Nephron progenitor cell (in vitro differentiated cells): ENCODE measurements at regions not wholly inside any gene's neighbourhood (a gene's known extent, or its start where the extent isn't known, plus 50 kb on each side); places are given as distances from the start of the nearest gene placed in this dataset.
A peak's percentile ranks its signal among the peaks of the same experiment; 100 is the strongest.

Experiments
- DNase-seq: peaks from one replicate; pipeline ENCODE4 v3.0.0; 2021
- H3K27ac Mint-ChIP-seq: 2 replicates; pipeline ENCODE4 v1.8.0; 2021; ENCODE audit warnings: mild to moderate bottlenecking, moderate library complexity, mixed read lengths
- H3K27me3 Mint-ChIP-seq: 2 replicates; pipeline ENCODE4 v1.8.0; 2021; ENCODE audit warnings: mild to moderate bottlenecking, low read depth, mixed read lengths; ENCODE audit not compliant: poor library complexity
- H3K36me3 Mint-ChIP-seq: 2 replicates; pipeline ENCODE4 v1.8.0; 2021; ENCODE audit warnings: low read depth, mixed read lengths
- H3K4me1 Mint-ChIP-seq: 2 replicates; pipeline ENCODE4 v1.8.0; 2021; ENCODE audit warnings: mixed read lengths
- H3K4me3 Mint-ChIP-seq: 2 replicates; pipeline ENCODE4 v1.8.0; 2021; ENCODE audit warnings: mild to moderate bottlenecking, moderate library complexity, mixed read lengths
- H3K9me3 Mint-ChIP-seq: 2 replicates; pipeline ENCODE4 v1.8.0; 2021; ENCODE audit warnings: mild to moderate bottlenecking, moderate library complexity, mixed read lengths
- TF ChIP-seq, protein P1 (sequence below): fragments of 200-600 bp; sonication (generic); IDR thresholded peaks from 2 replicates; pipeline ENCODE4 v1.5.0; 2021; ENCODE audit warnings: antibody characterized with exemption

DNA sequence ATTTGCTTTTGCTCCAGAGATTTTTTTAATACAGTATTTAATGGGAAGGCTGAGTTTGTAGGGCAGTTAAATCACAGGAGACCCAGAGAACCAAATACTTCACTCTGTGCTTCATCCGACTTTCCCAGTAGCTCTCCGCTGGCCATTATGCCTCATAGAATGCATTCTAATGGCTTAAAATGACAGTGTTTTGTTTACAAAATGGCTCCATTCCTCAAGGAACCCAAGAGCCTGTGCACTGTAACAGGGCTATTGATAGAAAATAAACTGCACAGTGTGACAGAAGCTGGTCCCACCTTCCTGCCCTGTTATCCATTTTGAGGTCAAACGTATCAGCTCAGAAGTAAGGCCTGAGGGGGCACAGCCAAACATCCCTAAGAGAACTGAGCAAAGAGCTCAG lies 136.5 kb downstream of the RAP2A start:
- no peaks in the 10 kb centered on the region for H3K36me3 Mint-ChIP-seq
- H3K4me3 Mint-ChIP-seq, result no peak overlapping the region
- no peaks in the 10 kb centered on the region for H3K9me3 Mint-ChIP-seq
- DNase-seq, result no peak
- H3K27me3 Mint-ChIP-seq, result no peaks in the 10 kb centered on the region
- TF ChIP-seq, protein P1, sequence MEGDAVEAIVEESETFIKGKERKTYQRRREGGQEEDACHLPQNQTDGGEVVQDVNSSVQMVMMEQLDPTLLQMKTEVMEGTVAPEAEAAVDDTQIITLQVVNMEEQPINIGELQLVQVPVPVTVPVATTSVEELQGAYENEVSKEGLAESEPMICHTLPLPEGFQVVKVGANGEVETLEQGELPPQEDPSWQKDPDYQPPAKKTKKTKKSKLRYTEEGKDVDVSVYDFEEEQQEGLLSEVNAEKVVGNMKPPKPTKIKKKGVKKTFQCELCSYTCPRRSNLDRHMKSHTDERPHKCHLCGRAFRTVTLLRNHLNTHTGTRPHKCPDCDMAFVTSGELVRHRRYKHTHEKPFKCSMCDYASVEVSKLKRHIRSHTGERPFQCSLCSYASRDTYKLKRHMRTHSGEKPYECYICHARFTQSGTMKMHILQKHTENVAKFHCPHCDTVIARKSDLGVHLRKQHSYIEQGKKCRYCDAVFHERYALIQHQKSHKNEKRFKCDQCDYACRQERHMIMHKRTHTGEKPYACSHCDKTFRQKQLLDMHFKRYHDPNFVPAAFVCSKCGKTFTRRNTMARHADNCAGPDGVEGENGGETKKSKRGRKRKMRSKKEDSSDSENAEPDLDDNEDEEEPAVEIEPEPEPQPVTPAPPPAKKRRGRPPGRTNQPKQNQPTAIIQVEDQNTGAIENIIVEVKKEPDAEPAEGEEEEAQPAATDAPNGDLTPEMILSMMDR, result no peak
- peaks cover 34% of the 10 kb centered on the region for H3K4me1 Mint-ChIP-seq
- H3K27ac Mint-ChIP-seq, result peak overlapping the region; percentile 0

DNA sequence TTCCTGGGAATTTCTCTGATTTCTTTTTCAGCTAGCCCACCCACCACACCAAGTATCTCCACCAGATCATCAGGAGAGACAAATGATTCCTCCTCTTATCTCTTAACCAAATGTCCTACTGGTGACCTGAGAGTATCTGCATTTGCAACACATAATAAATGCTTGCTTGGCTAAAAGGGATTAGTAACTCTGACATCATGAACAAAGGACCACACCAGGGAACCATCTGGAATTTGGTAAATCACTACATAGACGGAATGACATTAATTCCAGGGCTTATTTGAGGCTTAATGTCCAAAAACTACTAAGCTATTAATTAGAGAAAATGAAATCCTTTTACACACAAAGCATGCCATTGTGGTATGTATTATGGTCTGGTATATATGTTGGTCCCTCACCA lies 139.0 kb downstream of the RAP2A start:
- no peak for DNase-seq

DNA sequence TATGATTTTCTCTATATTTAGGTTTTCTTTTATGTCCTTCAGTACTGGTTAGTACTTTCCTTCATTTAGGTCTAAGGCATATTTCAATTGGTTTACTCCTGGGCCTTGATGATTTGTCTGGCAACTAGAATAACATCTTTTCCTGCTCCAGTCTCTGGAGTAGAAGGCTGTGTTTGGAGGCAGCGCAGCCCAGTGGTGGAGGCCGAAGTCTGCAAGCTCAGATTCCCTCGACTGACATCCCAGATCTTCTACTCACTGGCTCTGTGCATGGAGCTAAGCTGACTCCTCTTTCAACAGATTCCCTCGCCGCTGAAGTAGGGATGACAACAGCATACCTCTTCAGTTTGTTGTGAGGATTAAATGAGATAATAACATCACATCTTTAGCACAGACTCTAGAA lies 141.0 kb downstream of the RAP2A start:
- peaks cover 20% of the 10 kb centered on the region for H3K4me1 Mint-ChIP-seq
- no peaks in the 10 kb centered on the region for H3K27me3 Mint-ChIP-seq
- H3K9me3 Mint-ChIP-seq, result peaks cover 6% of the 10 kb centered on the region
- H3K4me3 Mint-ChIP-seq, result no peak overlapping the region
- no peaks in the 10 kb centered on the region for H3K36me3 Mint-ChIP-seq
- TF ChIP-seq, protein P1, result peak; percentile 30
- no peak for DNase-seq
- H3K27ac Mint-ChIP-seq, result no peak overlapping the region

More for the DNA sequence above, 139.0 kb downstream of the RAP2A start:
- Mint-ChIP-seq H3K9me3 (peaks cover 6% of the 10 kb centered on the region), H3K27me3 (no peaks in the 10 kb centered on the region), H3K27ac (peak overlapping the region; percentile 27), H3K36me3 (no peaks in the 10 kb centered on the region), H3K4me3 (no peak overlapping the region), H3K4me1 (peaks cover 25% of the 10 kb centered on the region)
- TF ChIP-seq, protein P1, result no peak

DNA sequence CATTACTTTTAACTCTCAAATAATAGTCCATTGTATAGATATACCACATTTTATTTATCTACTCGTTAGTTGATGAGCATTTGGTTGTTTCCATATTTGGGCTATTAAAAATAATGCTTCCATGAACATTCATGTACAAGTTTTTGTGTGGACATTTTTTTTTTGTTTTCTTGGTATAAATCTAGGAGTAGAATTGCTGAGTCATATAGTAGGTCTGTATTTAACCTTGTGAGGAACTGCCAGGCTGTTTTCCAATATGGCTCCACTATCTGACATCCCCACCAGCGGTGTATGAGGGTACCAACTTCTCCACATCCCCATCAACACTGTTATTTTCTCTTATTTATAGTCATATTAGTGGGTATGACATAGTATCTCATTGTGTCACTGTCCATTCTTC lies 143.1 kb downstream of the RAP2A start:
- TF ChIP-seq, protein P1, result no peak
- DNase-seq, result no peak
- H3K9me3 Mint-ChIP-seq, result peaks cover 6% of the 10 kb centered on the region
- H3K36me3 Mint-ChIP-seq, result no peaks in the 10 kb centered on the region
- H3K4me3 Mint-ChIP-seq, result no peak overlapping the region
- H3K27ac Mint-ChIP-seq, result no peak overlapping the region
- H3K27me3 Mint-ChIP-seq, result no peaks in the 10 kb centered on the region
- H3K4me1 Mint-ChIP-seq, result peaks cover 7% of the 10 kb centered on the region

DNA sequence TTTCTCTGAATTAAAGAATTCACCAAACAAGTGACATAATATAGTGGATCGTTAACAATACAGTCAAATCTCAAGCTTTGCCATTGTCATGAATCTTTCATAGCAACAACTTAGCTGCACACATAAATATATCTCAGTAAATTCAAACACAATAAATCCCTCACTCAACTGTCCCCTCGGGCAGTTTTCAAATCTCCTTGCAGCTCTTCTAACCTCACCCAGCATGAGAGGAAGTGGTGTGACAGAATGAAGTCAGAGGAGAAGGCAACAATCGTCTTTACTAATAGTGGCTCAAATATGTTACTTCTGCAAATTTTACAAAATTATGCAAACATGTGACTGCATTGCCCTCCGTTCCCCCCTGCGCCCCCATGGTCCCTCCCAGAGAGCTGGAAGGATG lies 148.2 kb downstream of the RAP2A start:
- peaks cover 7% of the 10 kb centered on the region for H3K4me1 Mint-ChIP-seq
- no peak overlapping the region for H3K4me3 Mint-ChIP-seq
- TF ChIP-seq, protein P1, result no peak
- DNase-seq, result no peak
- H3K36me3 Mint-ChIP-seq, result no peaks in the 10 kb centered on the region
- no peak overlapping the region for H3K27ac Mint-ChIP-seq
- H3K27me3 Mint-ChIP-seq, result no peaks in the 10 kb centered on the region
- peaks cover 6% of the 10 kb centered on the region for H3K9me3 Mint-ChIP-seq

DNA sequence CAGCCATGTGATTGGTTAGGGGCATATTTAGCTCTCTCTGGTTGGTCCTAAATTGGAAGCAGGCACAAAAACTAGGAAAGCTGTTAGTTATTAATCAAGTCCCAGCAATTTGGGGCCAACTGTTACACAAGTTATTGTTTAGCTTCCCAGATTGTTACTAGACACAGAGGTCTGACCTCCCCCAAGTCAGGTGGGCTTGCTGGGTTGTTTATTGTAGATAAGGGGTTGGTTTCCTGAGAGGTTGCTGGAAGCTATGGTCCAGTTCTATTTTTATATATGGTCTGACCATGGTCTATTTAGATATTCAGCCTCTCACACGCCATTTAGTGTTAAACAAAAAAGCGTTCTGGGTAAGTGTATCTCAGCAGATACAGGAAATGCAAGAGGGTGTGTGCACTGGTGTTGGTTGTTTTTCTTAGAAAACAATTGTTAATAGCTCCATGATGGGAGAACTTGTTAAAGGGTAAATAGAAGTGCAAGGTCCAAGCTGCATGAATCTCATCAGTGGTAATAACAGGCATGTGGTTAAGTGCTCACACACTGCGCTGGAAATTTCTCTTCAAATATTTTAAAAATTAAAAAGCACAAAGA lies 150.0 kb downstream of the RAP2A start:
- DNase-seq, result no peak
- H3K27me3 Mint-ChIP-seq, result no peaks in the 10 kb centered on the region
- no peaks in the 10 kb centered on the region for H3K36me3 Mint-ChIP-seq
- TF ChIP-seq, protein P1, result no peak
- H3K27ac Mint-ChIP-seq, result peak overlapping the region; percentile 3
- H3K9me3 Mint-ChIP-seq, result peaks cover 4% of the 10 kb centered on the region
- no peak overlapping the region for H3K4me3 Mint-ChIP-seq
- no peaks in the 10 kb centered on the region for H3K4me1 Mint-ChIP-seq
